HepG2 (cell line): ENCODE measurements at regions not wholly inside any gene's neighbourhood (a gene's known extent, or its start where the extent isn't known, plus 50 kb on each side); places are given as distances from the start of the nearest gene placed in this dataset.

Source experiments
- ATAC-seq: fragments of 200-7000 bp; cut with Tn5 transposase; 3 replicates; pipeline ENCODE4 v1.9.1; 2020; ENCODE audit warnings: mild to moderate bottlenecking, moderate library complexity
- BruUV-seq: library from RNA; stranded (reverse); fragments of 400-500 nt; replicated peaks from 2 replicates; lab custom pipeline; 2021; lab: Mats Ljungman, UMichigan
- CTCF ChIA-PET: fragments of 300-600 bp; formaldehyde crosslinking; extraction: SDS; loops from one replicate; lab custom pipeline; 2021; ENCODE audit warnings: low total read pairs, inconsistent platforms, low intra/inter-chr PET ratio; lab: Yijun Ruan, JAX
- POLR2A ChIA-PET: fragments of 350-600 bp; sonication (Branson Sonifier 250); formaldehyde crosslinking; loops from one replicate; lab custom pipeline; 2020; ENCODE audit warnings: antibody characterized with exemption, inconsistent platforms; lab: Yijun Ruan, JAX
- DNase-seq: peaks from one replicate; pipeline ENCODE4 v3.0.0-alpha.2; 2015; ENCODE audit warnings: low spot score
- FAIRE-seq: peaks from 3 replicates; lab custom pipeline; 2011; peaks lifted over from hg19 to GRCh38; lab: Jason Lieb, UNC
- H2AFZ ChIP-seq: one replicate; pipeline ENCODE4 v1.6.1; 2011; ENCODE audit warnings: low read length, inconsistent platforms
- H3K27ac ChIP-seq: fragments of 300-600 bp; 3 replicates; pipeline ENCODE4 v1.8.0; 2011; ENCODE audit warnings: mixed run types, mild to moderate bottlenecking, mixed read lengths, low read length, inconsistent platforms; ENCODE audit not compliant: insufficient read depth; ENCODE audit errors: extremely low read length
- H3K27me3 ChIP-seq, 2 experiments: fragments of 200-600 bp in 1 of 2; 2 replicates in 1 of 2; 3 replicates in 1 of 2; pipeline versions ENCODE4 v1.6.0 to v1.8.0; 2011; ENCODE audit warnings: low read length in 2 of 2, mild to moderate bottlenecking in 2 of 2, moderate library complexity in 2 of 2, inconsistent platforms in 1 of 2; ENCODE audit not compliant: insufficient read depth in 2 of 2, control insufficient read depth in 1 of 2
- H3K36me3 ChIP-seq, 2 experiments: fragments of 200-600 bp in 1 of 2; replicated peaks in 1 of 2; 2 replicates in 1 of 2; 3 replicates in 1 of 2; pipeline versions ENCODE4 v1.5.1 to v1.8.0; 2011; ENCODE audit warnings: low read length in 2 of 2, inconsistent platforms in 1 of 2; ENCODE audit not compliant: insufficient read depth in 2 of 2, control insufficient read depth in 1 of 2
- H3K4me1 ChIP-seq: 2 replicates; pipeline ENCODE4 v1.5.1; 2012; ENCODE audit warnings: low read length, inconsistent platforms; ENCODE audit not compliant: insufficient read depth
- H3K4me2 ChIP-seq: 2 replicates; pipeline ENCODE4 v1.6.0; 2011; ENCODE audit warnings: low read depth, low read length, inconsistent platforms
- H3K4me3 ChIP-seq, 3 experiments: fragments of 200-600 bp in 1 of 3; sonication (generic), shearing (Covaris generic) in 1 of 3; replicated peaks in 1 of 3; 2 replicates each; pipeline ENCODE4 v1.5.1; 2011 to 2016; ENCODE audit warnings: low read length in 3 of 3, inconsistent platforms in 2 of 3, low read depth in 2 of 3, mild to moderate bottlenecking in 2 of 3, control low read depth in 1 of 3, mixed read lengths in 1 of 3; ENCODE audit not compliant: insufficient read depth in 1 of 3
- H3K79me2 ChIP-seq: one replicate; pipeline ENCODE4 v1.6.1; 2011; ENCODE audit warnings: low read length, inconsistent platforms; ENCODE audit not compliant: insufficient read depth
- H3K9ac ChIP-seq: 2 replicates; pipeline ENCODE4 v1.6.0; 2011; ENCODE audit warnings: mild to moderate bottlenecking, low read depth, low read length, inconsistent platforms; ENCODE audit not compliant: insufficient read depth
- H3K9me3 ChIP-seq: 2 replicates; pipeline ENCODE4 v1.5.1; 2012; ENCODE audit warnings: mild to moderate bottlenecking, low read length
- H4K20me1 ChIP-seq: 2 replicates; pipeline ENCODE4 v1.6.0; 2011; ENCODE audit warnings: inconsistent platforms, mild to moderate bottlenecking, low read length, moderate library complexity; ENCODE audit not compliant: insufficient read depth
- ATF7-NPFF ChIP-seq: sonication (generic); formaldehyde crosslinking; IDR thresholded peaks from 2 replicates; pipeline ENCODE4 v1.8.1; 2023; ENCODE audit warnings: mild to moderate bottlenecking, low read depth, missing genetic modification reagents, moderate library complexity
- CREM ChIP-seq, 2 experiments: sonication (generic) in 1 of 2; formaldehyde crosslinking in 1 of 2; IDR thresholded peaks; 2 replicates each; pipeline versions ENCODE4 v1.4.0 to v1.6.1; 2016 to 2020; ENCODE audit warnings: antibody characterized with exemption in 1 of 2, mild to moderate bottlenecking in 1 of 2, missing genetic modification reagents in 1 of 2
- CTCF ChIP-seq: sonication (generic); formaldehyde crosslinking; IDR thresholded peaks from 2 replicates; pipeline ENCODE4 v1.5.0; 2020; ENCODE audit warnings: mild to moderate bottlenecking, missing genetic modification reagents, moderate library complexity
- HNRNPL ChIP-seq: fragments of 200-400 bp; formaldehyde crosslinking; IDR thresholded peaks from 2 replicates; pipeline ENCODE4 v1.6.1; 2017; ENCODE audit warnings: mild to moderate bottlenecking, low read depth, low read length
- HOXA9 ChIP-seq: sonication (generic); formaldehyde crosslinking; IDR thresholded peaks from 2 replicates; pipeline ENCODE4 v1.8.1; 2022; ENCODE audit warnings: missing genetic modification reagents, mild to moderate bottlenecking, moderate library complexity, borderline replicate concordance
- MBNL3 ChIP-seq: fragments of 250-450 bp; sonication (Bioruptor Pico); conservative IDR thresholded peaks from 2 replicates; pipeline ENCODE4 v1.8.0; 2022; ENCODE audit warnings: mild to moderate bottlenecking, inconsistent platforms
- RAD21 ChIP-seq: fragments of 450-650 bp; formaldehyde crosslinking; IDR thresholded peaks from 2 replicates; pipeline ENCODE4 v1.5.0; 2020; ENCODE audit warnings: mild to moderate bottlenecking
- SUZ12 ChIP-seq: fragments of 150-350 bp; IDR thresholded peaks from 2 replicates; pipeline ENCODE4 v1.6.1; 2014; ENCODE audit warnings: low read depth, low read length
- TGIF2 ChIP-seq: IDR thresholded peaks from 2 replicates; pipeline ENCODE4 v1.6.1; 2016; ENCODE audit warnings: control low read depth, missing compliant biosample characterization
- USF2 ChIP-seq, 2 experiments: sonication (generic) in 1 of 2; formaldehyde crosslinking in 1 of 2; IDR thresholded peaks; 2 replicates each; pipeline versions ENCODE4 v1.5.1 to v1.6.1; 2011 to 2020; ENCODE audit warnings: borderline replicate concordance in 1 of 2, low read depth in 1 of 2, low read length in 1 of 2, mild to moderate bottlenecking in 1 of 2, missing genetic modification reagents in 1 of 2, moderate library complexity in 1 of 2
- ZNF792 ChIP-seq: IDR thresholded peaks from 2 replicates; pipeline ENCODE4 v1.6.1; 2016
- WGBS: methylation state at CpG from one replicate; pipeline ENCODE4 v1.1.6; 2017; ENCODE audit warnings: low lambda C conversion rate; 5-methylcytosine and 5-hydroxymethylcytosine counted together
- in situ Hi-C: cut with HindIII; loops from 2 replicates; pipeline ENCODE4 v1.10.0; 2017; ENCODE audit warnings: low pct_unique_long_range_greater_than_20kb; ENCODE audit not compliant: extremely low pct_ligation_motif_present
- intact Hi-C: fragments of 100-400 bp; cut with micrococcal nuclease; formaldehyde crosslinking; loops from one replicate; pipeline ENCODE4 v1.10.0; 2022; ENCODE audit not compliant: unreplicated experiment

- no peak for TF ChIP-seq CTCF (CRISPR knock-in tag)
These were observed 476.2 kb downstream of the KDM5D start (continued) for GRCh38 chrY:19268331-19268730.

GRCh38 chrY:19265404-19265803 is 479.1 kb downstream of the KDM5D start:
- no peaks in the 10 kb centered on the region for H3K4me1 ChIP-seq
- H3K27me3 ChIP-seq: no peaks in the 10 kb centered on the region
- no peak overlapping the region for H3K27ac ChIP-seq
- FAIRE-seq (no peak), DNase-seq (no peak), ATAC-seq (no peak)
- H4K20me1 ChIP-seq: no peaks in the 10 kb centered on the region
- no peak overlapping the region for H3K4me3 ChIP-seq
- no peak for TF ChIP-seq RAD21 (CRISPR knock-in tag)
- no peak for TF ChIP-seq HOXA9 (CRISPR knock-in tag)
- no peak for TF ChIP-seq HNRNPL
- no peak for TF ChIP-seq MBNL3 (CRISPR knock-in tag)
- TF ChIP-seq ZNF792 (CRISPR knock-in tag): no peak
- TF ChIP-seq CREM (IDR thresholded peaks at IDR 0.05): no peak
- no peak for TF ChIP-seq CREM (CRISPR knock-in tag; IDR thresholded peaks at IDR 0.05)
- TF ChIP-seq SUZ12: no peak
- TF ChIP-seq TGIF2: no peak
- TF ChIP-seq USF2 (IDR thresholded peaks at IDR 0.05; ENCODE audit: low read depth, low read length): no peak
- no peak for TF ChIP-seq USF2 (CRISPR knock-in tag; IDR thresholded peaks at IDR 0.05; ENCODE audit: borderline replicate concordance)
- no peak for TF ChIP-seq ATF7-NPFF (CRISPR knock-in tag)
- WGBS: no CpG with 5 or more reads among the region's 2 CpGs
- peaks cover 19% of the 10 kb centered on the region; the same call in 1 of the 2 replicates for H3K9me3 ChIP-seq
- H3K79me2 ChIP-seq: no peaks in the 10 kb centered on the region
- no TSS peak for BruUV-seq
- H2AFZ ChIP-seq: no peak overlapping the region
- H3K36me3 ChIP-seq: no peaks in the 10 kb centered on the region
- in situ Hi-C loops (no loop called here), intact Hi-C loops (no loop called here)
- CTCF ChIA-PET: no interaction called here
- H3K4me2 ChIP-seq: no peak overlapping the region
- POLR2A ChIA-PET: no interaction called here
- no peak overlapping the region for H3K9ac ChIP-seq
